Lower leg skin (tissue), 4 donors: ENCODE measurements at regions not wholly inside any gene's neighbourhood (a gene's known extent, or its start where the extent isn't known, plus 50 kb on each side); places are given as distances from the start of the nearest gene placed in this dataset.

Source experiments
- DNase-seq, 2 donors: peaks; one replicate each; pipeline ENCODE4 v3.0.0-alpha.2; 2019; ENCODE audit warnings: low spot score in 2 of 2
- H3K4me3 ChIP-seq: fragments of 200-600 bp; sonication (generic); 2 replicates; pipeline ENCODE4 v1.5.1; 2017; ENCODE audit warnings: mild to moderate bottlenecking, low read depth; ENCODE audit not compliant: poor library complexity, severe bottlenecking
- POLR2A ChIP-seq, 2 donors: fragments of 450-650 bp; IDR thresholded peaks; one replicate each; pipeline ENCODE4 v1.6.1; 2016 to 2017; ENCODE audit warnings: antibody characterized with exemption in 2 of 2, mild to moderate bottlenecking in 1 of 2, moderate library complexity in 1 of 2
- WGBS, 2 donors: methylation state at CpG; one replicate each; pipeline ENCODE4 v1.1.5; 2018; 5-methylcytosine and 5-hydroxymethylcytosine counted together
- intact Hi-C: fragments of 100-400 bp; cut with DNase I; formaldehyde crosslinking; loops from one replicate; pipeline ENCODE4 v1.15.0; 2023; ENCODE audit warnings: low total_unique reads
- TF ChIP-seq, protein P1 (sequence below), 3 donors: fragments of 450-650 bp; IDR thresholded peaks; one replicate each; pipeline ENCODE4 v1.5.1; 2016; ENCODE audit warnings: antibody characterized with exemption in 3 of 3, mild to moderate bottlenecking in 3 of 3, moderate library complexity in 2 of 3

- intact Hi-C loops: no loop called here
- WGBS, 2 donors: 60 to 68% methylated on average over 10 of the region's 10 CpGs
- H3K4me3 ChIP-seq: no peak overlapping the region
- TF ChIP-seq POLR2A (IDR thresholded peaks at IDR 0.05): no peak
- TF ChIP-seq, protein P1, sequence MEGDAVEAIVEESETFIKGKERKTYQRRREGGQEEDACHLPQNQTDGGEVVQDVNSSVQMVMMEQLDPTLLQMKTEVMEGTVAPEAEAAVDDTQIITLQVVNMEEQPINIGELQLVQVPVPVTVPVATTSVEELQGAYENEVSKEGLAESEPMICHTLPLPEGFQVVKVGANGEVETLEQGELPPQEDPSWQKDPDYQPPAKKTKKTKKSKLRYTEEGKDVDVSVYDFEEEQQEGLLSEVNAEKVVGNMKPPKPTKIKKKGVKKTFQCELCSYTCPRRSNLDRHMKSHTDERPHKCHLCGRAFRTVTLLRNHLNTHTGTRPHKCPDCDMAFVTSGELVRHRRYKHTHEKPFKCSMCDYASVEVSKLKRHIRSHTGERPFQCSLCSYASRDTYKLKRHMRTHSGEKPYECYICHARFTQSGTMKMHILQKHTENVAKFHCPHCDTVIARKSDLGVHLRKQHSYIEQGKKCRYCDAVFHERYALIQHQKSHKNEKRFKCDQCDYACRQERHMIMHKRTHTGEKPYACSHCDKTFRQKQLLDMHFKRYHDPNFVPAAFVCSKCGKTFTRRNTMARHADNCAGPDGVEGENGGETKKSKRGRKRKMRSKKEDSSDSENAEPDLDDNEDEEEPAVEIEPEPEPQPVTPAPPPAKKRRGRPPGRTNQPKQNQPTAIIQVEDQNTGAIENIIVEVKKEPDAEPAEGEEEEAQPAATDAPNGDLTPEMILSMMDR (IDR thresholded peaks at IDR 0.05): no peak
- DNase-seq: no peak
Measured at GRCh38 chr12:19597167-19598026, 158.1 kb downstream of the AEBP2 start.

DNA sequence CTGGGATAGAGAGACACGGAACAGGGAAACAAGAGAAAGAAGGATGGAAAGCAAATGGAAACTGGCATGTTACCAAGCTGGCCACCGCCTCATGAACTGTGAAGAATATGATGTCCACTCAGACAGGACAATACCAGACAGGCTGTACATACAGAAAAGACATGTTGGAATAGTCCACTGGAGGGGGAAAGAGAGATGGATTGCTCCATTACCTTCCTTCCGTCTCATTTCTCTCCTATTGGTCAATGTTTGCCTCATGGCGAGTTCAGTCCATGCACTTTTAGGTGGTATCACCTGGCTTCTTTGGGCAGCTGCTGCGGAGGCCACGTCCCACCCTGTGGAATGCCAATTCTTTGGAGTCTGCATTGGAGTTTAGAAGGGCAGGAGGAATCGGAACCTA is 166.4 kb downstream of the AEBP2 start:
- no peak for TF ChIP-seq POLR2A (IDR thresholded peaks at IDR 0.05)
- TF ChIP-seq, protein P1 (IDR thresholded peaks at IDR 0.05): no peak
- intact Hi-C loops: no loop called here
- DNase-seq: no peak
- 93 to 98% methylated on average over 7 of the region's 7 CpGs for WGBS, 2 donors
- H3K4me3 ChIP-seq: no peak overlapping the region

- intact Hi-C loops: no loop called here
- DNase-seq: no peak
- no peak overlapping the region for H3K4me3 ChIP-seq
- TF ChIP-seq, protein P1 (IDR thresholded peaks at IDR 0.05): no peak
- TF ChIP-seq POLR2A (IDR thresholded peaks at IDR 0.05): no peak
- 30 to 37% methylated on average over 1 of the region's 1 CpG for WGBS, 2 donors
Measured at GRCh38 chr12:19608039-19608438, 168.7 kb downstream of the AEBP2 start.

DNA sequence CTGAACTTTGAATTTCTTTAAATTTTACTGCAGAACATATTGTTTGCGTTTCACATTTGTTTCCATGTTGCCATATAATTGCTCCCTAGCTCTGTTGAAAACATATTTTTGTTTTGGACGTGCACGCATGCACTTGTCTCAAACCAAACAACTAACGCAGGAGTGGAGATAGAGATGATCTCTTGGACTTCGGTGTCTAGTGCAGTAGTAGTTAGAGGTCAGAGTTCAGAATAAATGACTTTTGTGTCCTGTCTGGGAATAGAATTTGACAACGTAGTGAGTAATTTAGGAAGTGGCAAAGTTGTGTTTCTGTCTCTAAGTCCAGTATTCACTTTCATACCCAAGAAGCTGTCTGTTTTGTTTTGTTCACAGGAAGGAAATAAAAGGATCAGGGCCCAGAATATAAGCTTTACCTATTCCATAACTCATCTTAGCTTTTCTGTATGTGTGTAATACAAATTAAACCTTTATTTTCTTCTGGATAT is 173.8 kb downstream of the AEBP2 start:
- intact Hi-C loops: no loop called here
- WGBS, 2 donors: 87 to 88% methylated on average over 6 of the region's 6 CpGs
- H3K4me3 ChIP-seq: no peak overlapping the region
- no peak for DNase-seq
- TF ChIP-seq, protein P1 (IDR thresholded peaks at IDR 0.05): no peak
- TF ChIP-seq POLR2A (IDR thresholded peaks at IDR 0.05): no peak

GRCh38 chr12:19614601-19615383 is 175.5 kb downstream of the AEBP2 start:
- TF ChIP-seq, protein P1 (IDR thresholded peaks at IDR 0.05): no peak
- TF ChIP-seq POLR2A (IDR thresholded peaks at IDR 0.05): no peak
- no peak overlapping the region for H3K4me3 ChIP-seq
- DNase-seq: no peak
- 44 to 60% methylated on average over 6 of the region's 6 CpGs for WGBS, 2 donors
- intact Hi-C loops: no loop called here
